ENCODE measurements at regions not wholly inside any gene's neighbourhood (a gene's known extent, or its start where the extent isn't known, plus 50 kb on each side); places are given as distances from the start of the nearest gene placed in this dataset.

- Mint-ChIP-seq H3K27ac (no peak overlapping the region), H3K4me3 (no peak overlapping the region), H3K4me1 (ENCODE audit: low read depth) (peaks cover 2% of the 10 kb centered on the region), H3K36me3 (ENCODE audit: low read depth) (no peaks in the 10 kb centered on the region), H3K9me3 (no peaks in the 10 kb centered on the region), H3K27me3 (ENCODE audit: low read depth) (no peaks in the 10 kb centered on the region)
- DNase-seq (ENCODE audit: low spot score), result no peak
Observed at GRCh38 chrY:7920382-7920781, 1008.8 kb upstream of the AMELY start.

- no peak overlapping the region for H3K27ac Mint-ChIP-seq
- H3K36me3 Mint-ChIP-seq (ENCODE audit: low read depth), result no peaks in the 10 kb centered on the region
- H3K27me3 Mint-ChIP-seq (ENCODE audit: low read depth), result peaks cover 3% of the 10 kb centered on the region
- H3K4me3 Mint-ChIP-seq, result no peak overlapping the region
- no peak for DNase-seq (ENCODE audit: low spot score)
- no peaks in the 10 kb centered on the region for H3K4me1 Mint-ChIP-seq (ENCODE audit: low read depth)
- no peaks in the 10 kb centered on the region for H3K9me3 Mint-ChIP-seq
Observed at GRCh38 chrY:7888506-7888905, 977.0 kb upstream of the AMELY start.

GRCh38 chrY:7881696-7882095 is 970.1 kb upstream of the AMELY start:
- no peaks in the 10 kb centered on the region for H3K9me3 Mint-ChIP-seq
- H3K27ac Mint-ChIP-seq, result no peak overlapping the region
- no peak for DNase-seq (ENCODE audit: low spot score)
- no peaks in the 10 kb centered on the region for H3K27me3 Mint-ChIP-seq (ENCODE audit: low read depth)
- no peak overlapping the region for H3K4me3 Mint-ChIP-seq
- no peaks in the 10 kb centered on the region for H3K4me1 Mint-ChIP-seq (ENCODE audit: low read depth)
- no peaks in the 10 kb centered on the region for H3K36me3 Mint-ChIP-seq (ENCODE audit: low read depth)

GRCh38 chrY:7879245-7879644 is 967.7 kb upstream of the AMELY start:
- Mint-ChIP-seq H3K4me3 (no peak overlapping the region), H3K9me3 (no peaks in the 10 kb centered on the region), H3K27ac (no peak overlapping the region), H3K4me1 (ENCODE audit: low read depth) (no peaks in the 10 kb centered on the region), H3K27me3 (ENCODE audit: low read depth) (no peaks in the 10 kb centered on the region), H3K36me3 (ENCODE audit: low read depth) (no peaks in the 10 kb centered on the region)
- no peak for DNase-seq (ENCODE audit: low spot score)

- H3K4me1 Mint-ChIP-seq (ENCODE audit: low read depth), result no peaks in the 10 kb centered on the region
- no peaks in the 10 kb centered on the region for H3K36me3 Mint-ChIP-seq (ENCODE audit: low read depth)
- no peak overlapping the region for H3K27ac Mint-ChIP-seq
- no peaks in the 10 kb centered on the region for H3K27me3 Mint-ChIP-seq (ENCODE audit: low read depth)
- no peak for DNase-seq (ENCODE audit: low spot score)
- no peak overlapping the region for H3K4me3 Mint-ChIP-seq
- no peaks in the 10 kb centered on the region for H3K9me3 Mint-ChIP-seq
Observed at GRCh38 chrY:7878719-7879118, 967.2 kb upstream of the AMELY start.

- Mint-ChIP-seq H3K27me3 (ENCODE audit: low read depth) (no peaks in the 10 kb centered on the region), H3K27ac (no peak overlapping the region), H3K9me3 (no peaks in the 10 kb centered on the region), H3K36me3 (ENCODE audit: low read depth) (no peaks in the 10 kb centered on the region), H3K4me3 (no peak overlapping the region), H3K4me1 (ENCODE audit: low read depth) (no peaks in the 10 kb centered on the region)
- DNase-seq (ENCODE audit: low spot score), result no peak
Observed at GRCh38 chrY:7877458-7877857, 965.9 kb upstream of the AMELY start.

- no peak overlapping the region for H3K27ac Mint-ChIP-seq
- DNase-seq (ENCODE audit: low spot score), result no peak
- no peaks in the 10 kb centered on the region for H3K36me3 Mint-ChIP-seq (ENCODE audit: low read depth)
- H3K27me3 Mint-ChIP-seq (ENCODE audit: low read depth), result no peaks in the 10 kb centered on the region
- no peak overlapping the region for H3K4me3 Mint-ChIP-seq
- no peaks in the 10 kb centered on the region for H3K4me1 Mint-ChIP-seq (ENCODE audit: low read depth)
- no peaks in the 10 kb centered on the region for H3K9me3 Mint-ChIP-seq
Observed at GRCh38 chrY:7874080-7874479, 962.5 kb upstream of the AMELY start.

GRCh38 chrY:7871304-7871932 is 959.9 kb upstream of the AMELY start:
- DNase-seq (ENCODE audit: low spot score), result no peak
- no peaks in the 10 kb centered on the region for H3K27me3 Mint-ChIP-seq (ENCODE audit: low read depth)

GRCh38 chrY:7866976-7867375 is 955.4 kb upstream of the AMELY start:
- no peaks in the 10 kb centered on the region for H3K36me3 Mint-ChIP-seq (ENCODE audit: low read depth)
- no peak for DNase-seq (ENCODE audit: low spot score)
- H3K4me3 Mint-ChIP-seq, result no peak overlapping the region
- H3K9me3 Mint-ChIP-seq, result no peaks in the 10 kb centered on the region
- H3K27me3 Mint-ChIP-seq (ENCODE audit: low read depth), result no peaks in the 10 kb centered on the region
- no peaks in the 10 kb centered on the region for H3K4me1 Mint-ChIP-seq (ENCODE audit: low read depth)
- H3K27ac Mint-ChIP-seq, result no peak overlapping the region

More at GRCh38 chrY:7871304-7871932, 959.9 kb upstream of the AMELY start:
- Mint-ChIP-seq H3K36me3 (ENCODE audit: low read depth) (no peaks in the 10 kb centered on the region), H3K4me3 (no peak overlapping the region), H3K9me3 (no peaks in the 10 kb centered on the region), H3K27ac (no peak overlapping the region), H3K4me1 (ENCODE audit: low read depth) (no peaks in the 10 kb centered on the region)

GRCh38 chrY:7860781-7861614 is 949.4 kb upstream of the AMELY start:
- no peak for DNase-seq (ENCODE audit: low spot score)
- H3K27ac Mint-ChIP-seq, result no peak overlapping the region
- H3K4me3 Mint-ChIP-seq, result no peak overlapping the region
- no peaks in the 10 kb centered on the region for H3K27me3 Mint-ChIP-seq (ENCODE audit: low read depth)
- H3K4me1 Mint-ChIP-seq (ENCODE audit: low read depth), result no peaks in the 10 kb centered on the region
- no peaks in the 10 kb centered on the region for H3K9me3 Mint-ChIP-seq
- no peaks in the 10 kb centered on the region for H3K36me3 Mint-ChIP-seq (ENCODE audit: low read depth)

- DNase-seq (ENCODE audit: low spot score), result no peak
- H3K9me3 Mint-ChIP-seq, result no peaks in the 10 kb centered on the region
- H3K36me3 Mint-ChIP-seq (ENCODE audit: low read depth), result no peaks in the 10 kb centered on the region
- no peak overlapping the region for H3K4me3 Mint-ChIP-seq
- H3K27me3 Mint-ChIP-seq (ENCODE audit: low read depth), result no peaks in the 10 kb centered on the region
- no peak overlapping the region for H3K27ac Mint-ChIP-seq
- no peaks in the 10 kb centered on the region for H3K4me1 Mint-ChIP-seq (ENCODE audit: low read depth)
Observed at GRCh38 chrY:7850191-7850590, 938.6 kb upstream of the AMELY start.

GRCh38 chrY:7845776-7846175 is 934.2 kb upstream of the AMELY start:
- H3K36me3 Mint-ChIP-seq (ENCODE audit: low read depth), result no peaks in the 10 kb centered on the region
- H3K4me1 Mint-ChIP-seq (ENCODE audit: low read depth), result no peaks in the 10 kb centered on the region
- H3K9me3 Mint-ChIP-seq, result peaks cover 3% of the 10 kb centered on the region

GRCh38 chrY:7837046-7837445 is 925.5 kb upstream of the AMELY start:
- Mint-ChIP-seq H3K36me3 (ENCODE audit: low read depth) (no peaks in the 10 kb centered on the region), H3K27ac (no peak overlapping the region), H3K27me3 (ENCODE audit: low read depth) (no peaks in the 10 kb centered on the region), H3K9me3 (peaks cover 3% of the 10 kb centered on the region), H3K4me3 (no peak overlapping the region), H3K4me1 (ENCODE audit: low read depth) (no peaks in the 10 kb centered on the region)
- no peak for DNase-seq (ENCODE audit: low spot score)

More at GRCh38 chrY:7845776-7846175, 934.2 kb upstream of the AMELY start:
- Mint-ChIP-seq H3K27ac (no peak overlapping the region), H3K4me3 (no peak overlapping the region), H3K27me3 (ENCODE audit: low read depth) (no peaks in the 10 kb centered on the region)
- DNase-seq (ENCODE audit: low spot score), result no peak

- H3K4me3 Mint-ChIP-seq, result no peak overlapping the region
- H3K27ac Mint-ChIP-seq, result no peak overlapping the region
- H3K27me3 Mint-ChIP-seq (ENCODE audit: low read depth), result no peaks in the 10 kb centered on the region
- no peak for DNase-seq (ENCODE audit: low spot score)
- H3K4me1 Mint-ChIP-seq (ENCODE audit: low read depth), result no peaks in the 10 kb centered on the region
- H3K9me3 Mint-ChIP-seq, result peaks cover 1% of the 10 kb centered on the region
- no peaks in the 10 kb centered on the region for H3K36me3 Mint-ChIP-seq (ENCODE audit: low read depth)
Observed at GRCh38 chrY:7836366-7836765, 924.8 kb upstream of the AMELY start.
